ENCODE measurements at regions not wholly inside any gene's neighbourhood (a gene's known extent, or its start where the extent isn't known, plus 50 kb on each side); places are given as distances from the start of the nearest gene placed in this dataset.

DNA sequence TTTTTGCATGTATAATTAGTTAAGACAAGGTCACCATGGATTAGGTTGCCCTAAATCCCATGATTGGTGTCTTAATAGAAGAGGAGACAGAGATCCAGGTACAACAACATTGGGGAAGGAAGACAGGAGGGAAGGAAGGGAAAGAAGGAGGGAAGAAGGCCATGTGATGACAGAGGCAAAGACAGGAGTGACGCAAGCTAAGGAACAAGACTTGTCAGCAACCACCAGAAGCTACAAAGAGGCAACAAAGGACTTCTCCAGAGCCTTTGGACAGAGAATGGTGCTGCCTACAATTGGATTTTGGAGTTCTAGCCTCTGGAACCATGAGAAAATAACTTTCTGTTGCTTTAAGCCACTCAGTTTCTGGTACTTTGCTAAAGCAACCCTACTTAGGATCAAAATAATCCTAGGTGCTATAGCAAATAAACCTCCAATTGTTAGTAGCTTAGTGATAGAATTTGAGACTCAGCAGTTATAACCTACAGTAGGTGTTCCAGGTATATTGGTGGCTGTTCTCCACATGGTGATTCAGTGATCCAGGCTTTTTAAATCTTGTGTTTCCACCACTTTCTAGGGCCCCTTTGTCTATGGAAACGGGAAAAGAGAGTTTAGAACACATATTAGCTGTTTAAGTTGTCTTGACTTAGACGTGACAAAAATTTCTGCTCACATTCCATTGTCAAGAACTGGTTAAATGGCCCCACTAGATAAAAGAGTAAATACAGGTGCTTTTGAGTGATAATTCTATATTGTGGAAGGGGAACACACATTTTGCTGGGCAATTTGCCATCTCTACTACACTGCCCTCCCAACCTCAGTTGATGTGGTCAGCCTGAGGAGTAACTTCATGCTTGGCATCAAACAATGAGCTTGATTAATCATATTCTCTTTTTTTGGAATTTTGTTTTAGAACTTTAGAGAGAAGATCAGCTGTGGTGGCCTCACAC is 70.5 kb upstream of the SP4 start:
- ChIA-PET POLR2A (interaction anchor here (1.2 to 1.8 kb wide), 3 partner anchors 12 to 70 kb away, joined by 4 to 5 read pairs (median 5); partner anchors contain the start of gene SP4), RAD21 (ENCODE audit: unreplicated experiment) (interaction anchor here (0.9 to 3.2 kb wide), 8 partner anchors 11 to 103 kb away, joined by 3 to 13 read pairs (median 4); no protein-coding TSS in a partner anchor), SMC1A (ENCODE audit: uncharacterized antibody, unreplicated experiment) (interaction anchor here (0.6 to 4.6 kb wide), 16 partner anchors 7 to 327 kb away, joined by 3 to 40 read pairs (median 6); partner anchors contain the start of gene SP4), CTCF (interaction anchor here (0.5 to 2.0 kb wide), 9 partner anchors 12 to 643 kb away, joined by 3 to 7 read pairs (median 4); no protein-coding TSS in a partner anchor)
- no peak for FAIRE-seq
- 63% methylated on average over 3 of the region's 3 CpGs for WGBS (ENCODE audit: insufficient coverage, insufficient replicate concordance, low lambda C conversion rate, missing lambda C conversion rate)
- no peak for ATAC-seq
- Histone ChIP-seq H3K36me3 (ENCODE audit: control insufficient read depth in 2 of 2, insufficient read depth in 2 of 2, low read length in 1 of 2) (no peaks in the 10 kb centered on the region), H3K9ac (ENCODE audit: control insufficient read depth, insufficient read depth, low read length) (no peak overlapping the region), H3K4me1 (ENCODE audit: control insufficient read depth, insufficient read depth, low read length) (peaks cover 45% of the 10 kb centered on the region), H3K79me2 (ENCODE audit: control insufficient read depth, insufficient read depth, low read length) (no peaks in the 10 kb centered on the region), H3K4me2 (ENCODE audit: control insufficient read depth, insufficient read depth) (no peak overlapping the region), H4K20me1 (ENCODE audit: control insufficient read depth, insufficient read depth) (no peaks in the 10 kb centered on the region), H2AFZ (ENCODE audit: control insufficient read depth, low read depth, low read length) (no peak overlapping the region; the same call in 1 of the 2 replicates), H3K27me3 (replicated peaks in 1 of 2; ENCODE audit: control insufficient read depth in 2 of 2, insufficient read depth in 2 of 2, low read length in 1 of 2) (no peaks in the 10 kb centered on the region), H3K4me3 (no peak overlapping the region), H3K27ac (ENCODE audit: control insufficient read depth, insufficient read depth) (no peak overlapping the region), H3K9me3 (replicated peaks; ENCODE audit: control insufficient read depth, insufficient read depth, low read length) (peaks cover 2% of the 10 kb centered on the region; the same call in 2 of the 3 replicates)
- BruUV-seq (replicated peaks) = no TSS peak
- no peak for DNase-seq (ENCODE audit: low read depth, low spot score)
- in situ Hi-C loops (cut with MboI) = loop anchor here (10.0 to 25.0 kb wide), 2 partner anchors 587 to 1120 kb away; partner anchors contain the start of gene CDCA7L
- TF ChIP-seq PKNOX1 (IDR thresholded peaks at IDR 0.05) = no peak
- TF ChIP-seq CHD1 (IDR thresholded peaks at IDR 0.05; ENCODE audit: low read depth, low read length) = no peak
- no peak for TF ChIP-seq ATF3 (IDR thresholded peaks at IDR 0.05; ENCODE audit: borderline replicate concordance, extremely low read depth, low read depth, low read length)
- TF ChIP-seq PAX8 (IDR thresholded peaks at IDR 0.05) = no peak
- intact Hi-C loops (cut with micrococcal nuclease; ENCODE audit: unreplicated experiment) = loop anchor here (10.0 kb wide), 1 partner anchor 587 kb away; the partner anchor contains the start of gene CDCA7L
